IPS-18c (cell line): ENCODE measurements at regions not wholly inside any gene's neighbourhood (a gene's known extent, or its start where the extent isn't known, plus 50 kb on each side); places are given as distances from the start of the nearest gene placed in this dataset.
"Not testable (repeated sequence)": the region's sequence is repeated elsewhere in the genome, so short reads cannot be mapped to it uniquely, and the experiment has no call there.

Experiments used
- H3K4me3 ChIP-seq: 2 replicates; pipeline ENCODE4 v1.7.0; 2013; ENCODE audit warnings: low read depth, mild to moderate bottlenecking, low read length, moderate library complexity; ENCODE audit not compliant: insufficient read depth
- H3K9me3 ChIP-seq: one replicate; pipeline ENCODE4 v1.6.1; 2013; ENCODE audit warnings: mild to moderate bottlenecking, low read length, moderate library complexity; ENCODE audit not compliant: control insufficient read depth, insufficient read depth

GRCh38 chr18:5830902-5831301, 64.4 kb downstream of the TMEM200C start:
- not testable (repeated sequence) for H3K9me3 ChIP-seq, H3K4me3 ChIP-seq

- Histone ChIP-seq H3K4me3 (no peak overlapping the region), H3K9me3 (no peaks in the 10 kb centered on the region)
Observed at GRCh38 chr18:5828913-5829312, 66.4 kb downstream of the TMEM200C start.

DNA sequence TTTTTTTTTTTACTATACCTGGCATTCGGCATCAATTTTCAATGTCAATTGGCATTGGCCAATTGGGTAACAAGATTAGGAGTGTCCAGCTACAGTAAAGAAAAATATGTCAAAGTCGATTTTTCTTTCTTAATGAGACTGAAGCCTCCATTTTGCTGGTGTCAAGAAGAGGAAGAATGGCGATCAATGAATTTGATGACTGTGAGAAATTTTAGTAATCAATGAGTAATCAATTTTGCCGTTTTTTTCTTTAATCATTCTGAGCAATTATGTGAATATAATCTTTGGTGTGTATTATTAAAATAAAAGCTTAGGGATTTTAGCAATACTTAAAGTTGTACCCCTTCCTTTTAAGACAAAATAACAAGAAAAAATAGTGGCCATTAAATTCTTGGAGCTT, 69.7 kb downstream of the TMEM200C start:
- no peak overlapping the region for H3K4me3 ChIP-seq
- H3K9me3 ChIP-seq = no peaks in the 10 kb centered on the region

GRCh38 chr18:5824370-5824984, 70.8 kb downstream of the TMEM200C start:
- no peak overlapping the region for H3K4me3 ChIP-seq
- H3K9me3 ChIP-seq = no peaks in the 10 kb centered on the region

GRCh38 chr18:5817816-5818215, 77.5 kb downstream of the TMEM200C start:
- Histone ChIP-seq H3K4me3 (no peak overlapping the region), H3K9me3 (no peaks in the 10 kb centered on the region)

GRCh38 chr18:5806860-5807259, 88.5 kb downstream of the TMEM200C start:
- no peaks in the 10 kb centered on the region for H3K9me3 ChIP-seq

DNA sequence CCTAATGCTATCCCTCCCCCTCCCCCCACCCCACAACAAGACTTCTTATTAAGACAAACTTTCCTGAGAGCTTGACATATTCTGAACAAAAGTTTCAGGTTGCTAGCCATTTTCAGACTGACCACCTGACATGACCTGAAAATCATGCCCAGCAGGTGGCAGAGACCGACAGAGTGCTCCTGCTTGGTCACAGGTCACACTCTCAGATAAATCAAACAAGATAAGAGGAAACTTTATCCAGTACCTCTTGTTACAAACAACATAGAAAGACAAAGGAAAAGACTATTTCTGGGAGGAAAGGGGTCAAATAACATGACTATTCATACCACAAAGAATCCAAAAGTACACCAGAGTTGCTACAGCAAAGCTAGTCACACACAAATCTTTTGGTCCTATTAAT, 107.4 kb downstream of the TMEM200C start:
- H3K4me3 ChIP-seq = no peak overlapping the region
- no peaks in the 10 kb centered on the region for H3K9me3 ChIP-seq

More at GRCh38 chr18:5806860-5807259, 88.5 kb downstream of the TMEM200C start:
- no peak overlapping the region for H3K4me3 ChIP-seq

DNA sequence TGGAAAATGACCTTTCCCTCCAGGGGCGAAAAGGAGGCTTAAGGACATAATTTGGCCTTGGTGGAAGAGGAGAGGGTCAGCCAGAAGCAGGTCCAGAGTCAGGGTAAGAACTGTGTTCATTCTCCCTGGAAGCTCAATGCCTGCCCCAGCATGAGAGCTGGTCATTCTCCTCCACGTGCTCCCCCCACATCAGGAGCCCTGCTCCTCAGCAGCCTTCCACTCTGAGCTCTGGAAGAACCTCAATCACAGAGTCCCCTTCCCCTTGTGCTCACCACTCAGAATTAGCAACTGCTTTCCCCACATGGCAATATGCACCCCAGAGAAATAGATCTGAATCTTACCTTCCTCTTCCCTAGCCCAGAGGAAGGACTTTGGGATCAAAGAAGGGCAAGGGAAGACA, 115.4 kb downstream of the TMEM200C start:
- Histone ChIP-seq H3K4me3 (no peak overlapping the region), H3K9me3 (no peaks in the 10 kb centered on the region)

GRCh38 chr18:5772306-5773105, 122.8 kb downstream of the TMEM200C start:
- Histone ChIP-seq H3K4me3 (no peak overlapping the region), H3K9me3 (no peaks in the 10 kb centered on the region)

- H3K4me3 ChIP-seq = no peak overlapping the region
- no peaks in the 10 kb centered on the region for H3K9me3 ChIP-seq
Observed at GRCh38 chr18:5771343-5771742, 124.0 kb downstream of the TMEM200C start.

- H3K9me3 ChIP-seq = no peaks in the 10 kb centered on the region
- no peak overlapping the region for H3K4me3 ChIP-seq
Observed at GRCh38 chr18:5770176-5770575, 125.1 kb downstream of the TMEM200C start.

DNA sequence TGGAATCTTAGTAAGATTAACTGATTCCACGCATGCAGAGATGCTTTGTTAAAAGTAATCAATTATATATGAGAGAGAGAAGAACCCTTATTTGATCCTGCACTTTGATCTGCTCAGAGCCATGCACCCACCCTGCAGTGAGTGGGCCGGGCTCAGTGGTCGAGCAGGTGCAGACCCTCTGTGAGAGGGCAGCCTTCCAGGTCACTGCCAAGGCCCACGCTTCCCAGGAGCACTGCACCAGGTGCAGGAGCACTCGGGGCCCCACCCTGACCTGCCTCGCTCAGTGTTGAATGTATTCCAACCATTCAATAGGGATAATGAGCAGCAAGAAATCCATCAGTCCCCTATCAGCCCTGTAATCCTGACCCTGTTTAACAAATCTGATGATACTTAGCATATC, 126.9 kb downstream of the TMEM200C start:
- H3K9me3 ChIP-seq = no peaks in the 10 kb centered on the region
- no peak overlapping the region for H3K4me3 ChIP-seq

- H3K4me3 ChIP-seq = no peak overlapping the region
- no peaks in the 10 kb centered on the region for H3K9me3 ChIP-seq
Observed at GRCh38 chr18:5759194-5759593, 136.1 kb downstream of the TMEM200C start.

DNA sequence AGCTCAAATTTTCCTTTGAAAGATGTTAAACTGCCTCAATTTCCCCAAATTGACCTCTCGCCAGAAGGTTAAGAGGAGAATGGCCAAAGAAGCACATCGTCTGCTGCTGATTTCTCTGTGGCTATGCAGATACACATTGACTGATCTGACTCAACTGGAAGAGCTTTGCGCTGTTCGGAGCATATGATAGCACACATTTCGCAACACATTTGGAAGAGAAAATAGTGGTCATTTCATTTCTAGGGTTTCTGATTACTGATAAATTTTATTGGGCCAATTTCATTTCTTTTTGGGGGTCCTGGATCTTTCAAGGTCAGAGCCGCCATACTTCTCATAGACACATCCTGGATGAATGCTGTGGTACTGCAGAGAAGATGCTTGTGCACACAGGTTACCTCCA, 138.5 kb downstream of the TMEM200C start:
- H3K9me3 ChIP-seq = no peaks in the 10 kb centered on the region
- no peak overlapping the region for H3K4me3 ChIP-seq

DNA sequence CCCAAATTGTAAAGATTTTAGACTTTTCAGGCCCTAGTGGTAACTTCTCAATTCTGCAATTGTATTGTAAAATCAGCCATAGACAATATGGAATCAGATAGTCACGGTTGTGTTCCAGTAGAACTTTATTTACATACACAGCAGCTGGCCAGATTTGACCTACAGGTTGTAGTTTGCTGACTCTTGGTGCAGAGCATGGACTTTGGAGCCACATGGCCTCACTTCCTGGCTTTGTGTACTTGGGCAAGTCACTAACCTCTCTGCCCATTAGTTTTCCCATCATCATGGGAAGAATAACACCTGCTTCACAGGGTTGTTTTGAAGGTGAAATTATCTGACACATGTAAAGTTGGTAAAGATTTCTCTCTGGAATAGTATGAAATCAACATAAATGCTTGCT, 147.6 kb downstream of the TMEM200C start:
- Histone ChIP-seq H3K4me3 (no peak overlapping the region), H3K9me3 (no peaks in the 10 kb centered on the region)

DNA sequence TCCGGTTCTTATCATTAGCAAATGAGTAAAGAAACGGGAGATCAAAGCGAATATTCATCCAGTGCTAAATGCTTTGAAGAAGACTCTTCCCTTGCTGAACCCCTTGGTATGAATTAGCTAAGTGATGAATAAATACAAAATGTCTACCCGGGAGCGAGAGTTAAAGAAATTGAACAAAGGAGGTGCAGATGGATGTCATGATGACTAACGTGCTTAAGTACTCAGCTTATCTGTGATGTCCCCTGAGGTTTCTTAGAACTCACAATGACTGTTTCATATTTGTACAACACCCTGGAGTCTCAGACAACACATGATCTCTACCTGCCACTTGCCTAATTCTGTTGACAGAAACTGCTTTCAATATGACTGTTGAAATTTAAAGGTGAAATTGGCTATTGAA, 148.5 kb downstream of the TMEM200C start:
- no peak overlapping the region for H3K4me3 ChIP-seq
- no peaks in the 10 kb centered on the region for H3K9me3 ChIP-seq

GRCh38 chr18:5744659-5745058, 150.7 kb downstream of the TMEM200C start:
- Histone ChIP-seq H3K4me3 (no peak overlapping the region), H3K9me3 (no peaks in the 10 kb centered on the region)

DNA sequence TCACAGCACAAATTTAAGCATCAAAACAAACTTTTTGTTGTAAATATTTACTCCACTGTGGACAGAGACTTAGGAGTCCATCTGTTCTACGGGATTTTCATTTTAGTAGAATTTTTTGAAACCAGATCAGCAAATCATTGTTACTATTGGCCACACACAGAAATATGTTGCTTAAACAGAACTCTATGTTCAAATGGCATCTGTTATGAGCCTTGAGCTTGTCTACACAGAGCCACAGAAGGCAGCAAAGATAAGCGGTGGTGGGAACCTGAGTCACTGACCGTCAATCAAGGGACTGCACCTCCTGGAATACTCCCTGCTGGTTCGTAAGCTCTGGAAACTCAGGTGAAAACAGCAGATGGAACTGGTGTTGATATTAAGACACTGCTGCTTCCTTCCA, 156.8 kb downstream of the TMEM200C start:
- Histone ChIP-seq H3K9me3 (no peaks in the 10 kb centered on the region), H3K4me3 (no peak overlapping the region)

- Histone ChIP-seq H3K9me3 (no peaks in the 10 kb centered on the region), H3K4me3 (no peak overlapping the region)
Observed at GRCh38 chr18:5732318-5732717, 163.0 kb downstream of the TMEM200C start.
